GM23338 (cell line): ENCODE measurements at regions not wholly inside any gene's neighbourhood (a gene's known extent, or its start where the extent isn't known, plus 50 kb on each side); places are given as distances from the start of the nearest gene placed in this dataset.

Experiments used
- ATAC-seq: fragments of 200-7000 bp; cut with Tn5 transposase; 3 replicates; pipeline ENCODE4 v1.9.1; 2020
- DNase-seq: peaks from one replicate; pipeline ENCODE4 v3.0.0-alpha.2; 2015; ENCODE audit warnings: low spot score
- H2AFZ ChIP-seq: fragments of 200-600 bp; sonication (generic); 2 replicates; pipeline ENCODE4 v1.8.0; 2016; ENCODE audit warnings: antibody characterized with exemption, mild to moderate bottlenecking, moderate library complexity
- H3F3A ChIP-seq: fragments of 200-600 bp; sonication (generic); replicated peaks from 2 replicates; pipeline ENCODE4 v1.8.0; 2017; ENCODE audit warnings: antibody characterized with exemption, mixed run types, low read depth
- H3K27ac ChIP-seq: fragments of 200-600 bp; sonication (generic); 2 replicates; pipeline ENCODE4 v1.6.1; 2016; ENCODE audit warnings: low read depth
- H3K27me3 ChIP-seq: fragments of 200-600 bp; sonication (generic); 2 replicates; pipeline ENCODE4 v1.8.0; 2016; ENCODE audit warnings: mild to moderate bottlenecking, mixed run types, moderate library complexity; ENCODE audit not compliant: insufficient read depth
- H3K36me3 ChIP-seq: fragments of 200-600 bp; sonication (generic); 2 replicates; pipeline ENCODE4 v1.8.0; 2016; ENCODE audit warnings: mild to moderate bottlenecking; ENCODE audit not compliant: insufficient read depth
- H3K4me1 ChIP-seq: fragments of 200-600 bp; sonication (generic); 2 replicates; pipeline ENCODE4 v1.8.0; 2016; ENCODE audit warnings: mild to moderate bottlenecking, moderate library complexity; ENCODE audit not compliant: insufficient read depth
- H3K4me2 ChIP-seq: fragments of 200-600 bp; sonication (generic); 2 replicates; pipeline ENCODE4 v1.7.1; 2017; ENCODE audit warnings: mixed run types
- H3K4me3 ChIP-seq: fragments of 200-600 bp; sonication (generic); 2 replicates; pipeline ENCODE4 v1.6.1; 2016; ENCODE audit warnings: mixed run types
- H3K79me2 ChIP-seq: fragments of 200-600 bp; sonication (generic); replicated peaks from 2 replicates; pipeline ENCODE4 v1.8.0; 2017; ENCODE audit warnings: mild to moderate bottlenecking; ENCODE audit not compliant: insufficient read depth
- H3K9me2 ChIP-seq: fragments of 200-600 bp; sonication (generic); 2 replicates; pipeline ENCODE4 v1.8.0; 2017; ENCODE audit not compliant: insufficient read depth
- H4K20me1 ChIP-seq: fragments of 200-600 bp; sonication (generic); replicated peaks from 2 replicates; pipeline ENCODE4 v1.8.0; 2017; ENCODE audit warnings: mild to moderate bottlenecking; ENCODE audit not compliant: insufficient read depth
- H3K27ac Mint-ChIP-seq: 2 replicates; pipeline ENCODE4 v1.8.0; 2020; ENCODE audit warnings: inconsistent platforms, mild to moderate bottlenecking, moderate library complexity, mixed read lengths
- H3K27me3 Mint-ChIP-seq: 3 replicates; pipeline ENCODE4 v1.8.0; 2022; ENCODE audit warnings: low read depth, mild to moderate bottlenecking, moderate library complexity, mixed read lengths, inconsistent platforms; ENCODE audit not compliant: insufficient read depth, poor library complexity
- H3K36me3 Mint-ChIP-seq: 3 replicates; pipeline ENCODE4 v1.8.0; 2021; ENCODE audit warnings: low read depth, mild to moderate bottlenecking, inconsistent platforms, moderate library complexity, mixed read lengths
- H3K4me1 Mint-ChIP-seq: 3 replicates; pipeline ENCODE4 v1.8.0; 2020; ENCODE audit warnings: mild to moderate bottlenecking, inconsistent platforms, mixed read lengths
- H3K4me3 Mint-ChIP-seq: 3 replicates; pipeline ENCODE4 v1.8.0; 2021; ENCODE audit warnings: moderate library complexity, mild to moderate bottlenecking, inconsistent platforms, mixed read lengths
- H3K9me3 Mint-ChIP-seq: 3 replicates; pipeline ENCODE4 v1.8.0; 2020; ENCODE audit warnings: moderate library complexity, mild to moderate bottlenecking, inconsistent platforms, mixed read lengths
- EZH2phosphoT487 ChIP-seq: fragments of 200-600 bp; sonication (generic); IDR thresholded peaks from one replicate; pipeline ENCODE4 v1.8.1; 2018; ENCODE audit warnings: antibody characterized with exemption; ENCODE audit not compliant: unreplicated experiment
- POLR2AphosphoS5 ChIP-seq: IDR thresholded peaks from 2 replicates; pipeline ENCODE4 v1.6.1; 2016; ENCODE audit warnings: antibody characterized with exemption, low read depth
- ZNF331 ChIP-seq: fragments of 250-450 bp; sonication (Bioruptor Pico); IDR thresholded peaks from 2 replicates; pipeline ENCODE4 v1.5.0; 2020; ENCODE audit warnings: low read depth, mild to moderate bottlenecking, moderate library complexity
- TF ChIP-seq, protein P1 (sequence below): IDR thresholded peaks from one replicate; pipeline ENCODE4 v1.6.1; 2018; ENCODE audit warnings: antibody characterized with exemption; ENCODE audit not compliant: unreplicated experiment
- TF ChIP-seq, protein P2 (sequence below), 2 experiments: fragments of 200-600 bp in 1 of 2; sonication (generic) in 1 of 2; conservative IDR thresholded peaks; 2 replicates each; pipeline versions ENCODE4 v1.5.1 to v1.6.1; 2016 to 2017; ENCODE audit warnings: antibody characterized with exemption in 2 of 2, low read depth in 2 of 2, mild to moderate bottlenecking in 2 of 2, moderate library complexity in 1 of 2
- TF ChIP-seq, protein P3 (sequence below): IDR thresholded peaks from 2 replicates; pipeline ENCODE4 v1.6.1; 2016; ENCODE audit warnings: antibody characterized with exemption
- TF ChIP-seq, protein P4 (sequence below): fragments of 250-450 bp; sonication (Bioruptor Pico); IDR thresholded peaks from 2 replicates; pipeline ENCODE4 v1.5.0; 2020; ENCODE audit warnings: mild to moderate bottlenecking, moderate library complexity

DNA sequence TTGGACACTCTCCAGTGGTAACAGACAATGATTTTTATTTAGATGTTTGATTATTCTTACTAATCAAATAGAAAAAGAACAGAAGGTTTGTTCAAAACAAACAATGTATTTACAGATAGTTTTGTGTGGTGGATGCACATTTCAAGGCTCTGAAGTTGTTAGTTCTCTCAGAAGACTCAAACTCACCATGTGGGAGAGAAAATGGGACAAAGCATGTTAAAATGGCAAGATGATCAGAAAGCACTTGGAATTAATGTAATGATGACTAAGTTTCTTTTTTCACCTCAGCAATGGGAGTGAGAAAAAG lies 450.5 kb upstream of the KCNMB2 start (continued):
- TF ChIP-seq, protein P1, sequence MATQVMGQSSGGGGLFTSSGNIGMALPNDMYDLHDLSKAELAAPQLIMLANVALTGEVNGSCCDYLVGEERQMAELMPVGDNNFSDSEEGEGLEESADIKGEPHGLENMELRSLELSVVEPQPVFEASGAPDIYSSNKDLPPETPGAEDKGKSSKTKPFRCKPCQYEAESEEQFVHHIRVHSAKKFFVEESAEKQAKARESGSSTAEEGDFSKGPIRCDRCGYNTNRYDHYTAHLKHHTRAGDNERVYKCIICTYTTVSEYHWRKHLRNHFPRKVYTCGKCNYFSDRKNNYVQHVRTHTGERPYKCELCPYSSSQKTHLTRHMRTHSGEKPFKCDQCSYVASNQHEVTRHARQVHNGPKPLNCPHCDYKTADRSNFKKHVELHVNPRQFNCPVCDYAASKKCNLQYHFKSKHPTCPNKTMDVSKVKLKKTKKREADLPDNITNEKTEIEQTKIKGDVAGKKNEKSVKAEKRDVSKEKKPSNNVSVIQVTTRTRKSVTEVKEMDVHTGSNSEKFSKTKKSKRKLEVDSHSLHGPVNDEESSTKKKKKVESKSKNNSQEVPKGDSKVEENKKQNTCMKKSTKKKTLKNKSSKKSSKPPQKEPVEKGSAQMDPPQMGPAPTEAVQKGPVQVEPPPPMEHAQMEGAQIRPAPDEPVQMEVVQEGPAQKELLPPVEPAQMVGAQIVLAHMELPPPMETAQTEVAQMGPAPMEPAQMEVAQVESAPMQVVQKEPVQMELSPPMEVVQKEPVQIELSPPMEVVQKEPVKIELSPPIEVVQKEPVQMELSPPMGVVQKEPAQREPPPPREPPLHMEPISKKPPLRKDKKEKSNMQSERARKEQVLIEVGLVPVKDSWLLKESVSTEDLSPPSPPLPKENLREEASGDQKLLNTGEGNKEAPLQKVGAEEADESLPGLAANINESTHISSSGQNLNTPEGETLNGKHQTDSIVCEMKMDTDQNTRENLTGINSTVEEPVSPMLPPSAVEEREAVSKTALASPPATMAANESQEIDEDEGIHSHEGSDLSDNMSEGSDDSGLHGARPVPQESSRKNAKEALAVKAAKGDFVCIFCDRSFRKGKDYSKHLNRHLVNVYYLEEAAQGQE, result no peak
- TF ChIP-seq, protein P2, sequence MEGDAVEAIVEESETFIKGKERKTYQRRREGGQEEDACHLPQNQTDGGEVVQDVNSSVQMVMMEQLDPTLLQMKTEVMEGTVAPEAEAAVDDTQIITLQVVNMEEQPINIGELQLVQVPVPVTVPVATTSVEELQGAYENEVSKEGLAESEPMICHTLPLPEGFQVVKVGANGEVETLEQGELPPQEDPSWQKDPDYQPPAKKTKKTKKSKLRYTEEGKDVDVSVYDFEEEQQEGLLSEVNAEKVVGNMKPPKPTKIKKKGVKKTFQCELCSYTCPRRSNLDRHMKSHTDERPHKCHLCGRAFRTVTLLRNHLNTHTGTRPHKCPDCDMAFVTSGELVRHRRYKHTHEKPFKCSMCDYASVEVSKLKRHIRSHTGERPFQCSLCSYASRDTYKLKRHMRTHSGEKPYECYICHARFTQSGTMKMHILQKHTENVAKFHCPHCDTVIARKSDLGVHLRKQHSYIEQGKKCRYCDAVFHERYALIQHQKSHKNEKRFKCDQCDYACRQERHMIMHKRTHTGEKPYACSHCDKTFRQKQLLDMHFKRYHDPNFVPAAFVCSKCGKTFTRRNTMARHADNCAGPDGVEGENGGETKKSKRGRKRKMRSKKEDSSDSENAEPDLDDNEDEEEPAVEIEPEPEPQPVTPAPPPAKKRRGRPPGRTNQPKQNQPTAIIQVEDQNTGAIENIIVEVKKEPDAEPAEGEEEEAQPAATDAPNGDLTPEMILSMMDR (conservative IDR thresholded peaks at IDR 0.05; ENCODE audit: low read depth in 2 of 2), result no peak

DNA sequence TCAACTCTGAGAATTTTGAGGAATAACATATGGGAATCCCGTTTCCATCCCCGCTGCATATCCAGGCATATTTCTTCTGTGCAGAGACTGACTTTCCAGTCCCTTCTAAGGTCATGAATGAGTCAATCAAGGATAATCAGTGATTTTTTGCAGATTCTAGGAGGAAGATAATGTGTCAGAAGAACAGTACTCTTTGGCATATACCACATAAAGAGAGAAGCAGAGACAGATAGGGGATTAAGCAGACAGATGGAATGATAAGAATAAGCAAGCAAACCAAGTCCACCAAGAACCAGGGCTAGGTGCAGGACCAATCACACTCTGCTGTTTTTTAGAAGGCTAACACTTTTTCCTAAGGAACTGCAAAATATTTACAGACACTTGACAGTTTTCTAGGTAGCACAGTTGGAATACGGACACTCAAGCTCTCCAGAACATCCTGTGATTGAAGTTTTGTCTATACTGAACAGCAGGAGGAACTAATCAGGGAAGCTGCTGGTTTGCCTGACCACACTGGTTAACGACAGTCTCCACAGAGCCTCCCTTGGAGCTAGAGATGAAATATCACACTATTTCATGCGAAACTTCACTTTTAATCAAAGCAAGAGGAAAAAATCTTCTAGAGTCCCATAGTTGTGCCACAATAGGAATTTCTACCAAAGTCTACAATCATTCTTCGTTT lies 450.0 kb upstream of the KCNMB2 start:
- H3K27ac Mint-ChIP-seq, result no peak overlapping the region
- no peak for ATAC-seq
- no peak overlapping the region for H3K4me2 ChIP-seq
- TF ChIP-seq POLR2AphosphoS5 (no peak), ZNF331 (CRISPR knock-in tag) (no peak), EZH2phosphoT487 (no peak)
- TF ChIP-seq, protein P1, result no peak
- TF ChIP-seq, protein P3, sequence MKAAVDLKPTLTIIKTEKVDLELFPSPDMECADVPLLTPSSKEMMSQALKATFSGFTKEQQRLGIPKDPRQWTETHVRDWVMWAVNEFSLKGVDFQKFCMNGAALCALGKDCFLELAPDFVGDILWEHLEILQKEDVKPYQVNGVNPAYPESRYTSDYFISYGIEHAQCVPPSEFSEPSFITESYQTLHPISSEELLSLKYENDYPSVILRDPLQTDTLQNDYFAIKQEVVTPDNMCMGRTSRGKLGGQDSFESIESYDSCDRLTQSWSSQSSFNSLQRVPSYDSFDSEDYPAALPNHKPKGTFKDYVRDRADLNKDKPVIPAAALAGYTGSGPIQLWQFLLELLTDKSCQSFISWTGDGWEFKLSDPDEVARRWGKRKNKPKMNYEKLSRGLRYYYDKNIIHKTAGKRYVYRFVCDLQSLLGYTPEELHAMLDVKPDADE, result no peak
- TF ChIP-seq, protein P4, sequence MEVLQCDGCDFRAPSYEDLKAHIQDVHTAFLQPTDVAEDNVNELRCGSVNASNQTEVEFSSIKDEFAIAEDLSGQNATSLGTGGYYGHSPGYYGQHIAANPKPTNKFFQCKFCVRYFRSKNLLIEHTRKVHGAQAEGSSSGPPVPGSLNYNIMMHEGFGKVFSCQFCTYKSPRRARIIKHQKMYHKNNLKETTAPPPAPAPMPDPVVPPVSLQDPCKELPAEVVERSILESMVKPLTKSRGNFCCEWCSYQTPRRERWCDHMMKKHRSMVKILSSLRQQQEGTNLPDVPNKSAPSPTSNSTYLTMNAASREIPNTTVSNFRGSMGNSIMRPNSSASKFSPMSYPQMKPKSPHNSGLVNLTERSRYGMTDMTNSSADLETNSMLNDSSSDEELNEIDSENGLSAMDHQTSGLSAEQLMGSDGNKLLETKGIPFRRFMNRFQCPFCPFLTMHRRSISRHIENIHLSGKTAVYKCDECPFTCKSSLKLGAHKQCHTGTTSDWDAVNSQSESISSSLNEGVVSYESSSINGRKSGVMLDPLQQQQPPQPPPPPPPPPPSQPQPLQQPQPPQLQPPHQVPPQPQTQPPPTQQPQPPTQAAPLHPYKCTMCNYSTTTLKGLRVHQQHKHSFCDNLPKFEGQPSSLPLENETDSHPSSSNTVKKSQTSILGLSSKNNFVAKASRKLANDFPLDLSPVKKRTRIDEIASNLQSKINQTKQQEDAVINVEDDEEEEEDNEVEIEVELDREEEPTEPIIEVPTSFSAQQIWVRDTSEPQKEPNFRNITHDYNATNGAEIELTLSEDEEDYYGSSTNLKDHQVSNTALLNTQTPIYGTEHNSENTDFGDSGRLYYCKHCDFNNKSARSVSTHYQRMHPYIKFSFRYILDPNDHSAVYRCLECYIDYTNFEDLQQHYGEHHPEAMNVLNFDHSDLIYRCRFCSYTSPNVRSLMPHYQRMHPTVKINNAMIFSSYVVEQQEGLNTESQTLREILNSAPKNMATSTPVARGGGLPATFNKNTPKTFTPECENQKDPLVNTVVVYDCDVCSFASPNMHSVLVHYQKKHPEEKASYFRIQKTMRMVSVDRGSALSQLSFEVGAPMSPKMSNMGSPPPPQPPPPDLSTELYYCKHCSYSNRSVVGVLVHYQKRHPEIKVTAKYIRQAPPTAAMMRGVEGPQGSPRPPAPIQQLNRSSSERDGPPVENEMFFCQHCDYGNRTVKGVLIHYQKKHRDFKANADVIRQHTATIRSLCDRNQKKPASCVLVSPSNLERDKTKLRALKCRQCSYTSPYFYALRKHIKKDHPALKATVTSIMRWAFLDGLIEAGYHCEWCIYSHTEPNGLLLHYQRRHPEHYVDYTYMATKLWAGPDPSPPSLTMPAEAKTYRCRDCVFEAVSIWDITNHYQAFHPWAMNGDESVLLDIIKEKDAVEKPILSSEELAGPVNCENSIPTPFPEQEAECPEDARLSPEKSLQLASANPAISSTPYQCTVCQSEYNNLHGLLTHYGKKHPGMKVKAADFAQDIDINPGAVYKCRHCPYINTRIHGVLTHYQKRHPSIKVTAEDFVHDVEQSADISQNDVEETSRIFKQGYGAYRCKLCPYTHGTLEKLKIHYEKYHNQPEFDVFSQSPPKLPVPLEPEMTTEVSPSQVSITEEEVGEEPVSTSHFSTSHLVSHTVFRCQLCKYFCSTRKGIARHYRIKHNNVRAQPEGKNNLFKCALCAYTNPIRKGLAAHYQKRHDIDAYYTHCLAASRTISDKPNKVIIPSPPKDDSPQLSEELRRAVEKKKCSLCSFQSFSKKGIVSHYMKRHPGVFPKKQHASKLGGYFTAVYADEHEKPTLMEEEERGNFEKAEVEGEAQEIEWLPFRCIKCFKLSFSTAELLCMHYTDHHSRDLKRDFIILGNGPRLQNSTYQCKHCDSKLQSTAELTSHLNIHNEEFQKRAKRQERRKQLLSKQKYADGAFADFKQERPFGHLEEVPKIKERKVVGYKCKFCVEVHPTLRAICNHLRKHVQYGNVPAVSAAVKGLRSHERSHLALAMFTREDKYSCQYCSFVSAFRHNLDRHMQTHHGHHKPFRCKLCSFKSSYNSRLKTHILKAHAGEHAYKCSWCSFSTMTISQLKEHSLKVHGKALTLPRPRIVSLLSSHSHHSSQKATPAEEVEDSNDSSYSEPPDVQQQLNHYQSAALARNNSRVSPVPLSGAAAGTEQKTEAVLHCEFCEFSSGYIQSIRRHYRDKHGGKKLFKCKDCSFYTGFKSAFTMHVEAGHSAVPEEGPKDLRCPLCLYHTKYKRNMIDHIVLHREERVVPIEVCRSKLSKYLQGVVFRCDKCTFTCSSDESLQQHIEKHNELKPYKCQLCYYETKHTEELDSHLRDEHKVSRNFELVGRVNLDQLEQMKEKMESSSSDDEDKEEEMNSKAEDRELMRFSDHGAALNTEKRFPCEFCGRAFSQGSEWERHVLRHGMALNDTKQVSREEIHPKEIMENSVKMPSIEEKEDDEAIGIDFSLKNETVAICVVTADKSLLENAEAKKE (CRISPR knock-in tag), result no peak

More for the DNA sequence above, 450.0 kb upstream of the KCNMB2 start:
- Histone ChIP-seq H4K20me1 (no peaks in the 10 kb centered on the region), H3K27me3 (no peaks in the 10 kb centered on the region), H3F3A (no peaks in the 10 kb centered on the region), H3K4me3 (no peak overlapping the region), H3K4me1 (peaks cover 17% of the 10 kb centered on the region), H3K9me2 (peaks cover 8% of the 10 kb centered on the region; the same call in 1 of the 2 replicates), H3K36me3 (no peaks in the 10 kb centered on the region), H3K79me2 (no peaks in the 10 kb centered on the region), H3K27ac (no peak overlapping the region), H2AFZ (peak overlapping the region; percentile 72)
- DNase-seq, result no peak
- Mint-ChIP-seq H3K27me3 (no peaks in the 10 kb centered on the region), H3K4me3 (no peak overlapping the region), H3K4me1 (peaks cover 32% of the 10 kb centered on the region), H3K9me3 (no peaks in the 10 kb centered on the region), H3K36me3 (no peaks in the 10 kb centered on the region)
